ENCODE measurements at regions not wholly inside any gene's neighbourhood (a gene's known extent, or its start where the extent isn't known, plus 50 kb on each side); places are given as distances from the start of the nearest gene placed in this dataset.

DNA sequence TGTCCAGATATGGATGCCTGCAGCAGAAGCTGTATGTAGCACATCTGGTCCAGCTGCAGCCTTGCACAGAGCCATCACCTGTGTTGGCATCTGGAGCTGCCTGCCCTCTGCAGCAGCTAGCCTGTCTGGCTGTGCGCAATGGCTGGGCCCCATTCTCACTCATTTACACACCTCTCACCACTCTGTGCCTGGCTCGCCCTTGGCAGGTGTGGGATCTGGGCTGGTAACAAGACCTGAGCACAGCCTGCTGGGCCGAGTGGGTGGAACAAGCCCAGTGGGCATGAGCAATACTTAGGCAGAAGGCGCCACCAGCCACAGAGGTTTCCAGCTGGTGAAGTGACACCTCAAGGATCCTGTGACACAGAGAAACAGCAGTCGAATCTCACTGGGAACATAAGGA, 714.1 kb downstream of the NUP35 start (continued):
- TF ChIP-seq EZH2 (IDR thresholded peaks at IDR 0.05; ENCODE audit: low read depth, unreplicated experiment) (no peak), ZNF114 (CRISPR knock-in tag; IDR thresholded peaks at IDR 0.05) (no peak)

DNA sequence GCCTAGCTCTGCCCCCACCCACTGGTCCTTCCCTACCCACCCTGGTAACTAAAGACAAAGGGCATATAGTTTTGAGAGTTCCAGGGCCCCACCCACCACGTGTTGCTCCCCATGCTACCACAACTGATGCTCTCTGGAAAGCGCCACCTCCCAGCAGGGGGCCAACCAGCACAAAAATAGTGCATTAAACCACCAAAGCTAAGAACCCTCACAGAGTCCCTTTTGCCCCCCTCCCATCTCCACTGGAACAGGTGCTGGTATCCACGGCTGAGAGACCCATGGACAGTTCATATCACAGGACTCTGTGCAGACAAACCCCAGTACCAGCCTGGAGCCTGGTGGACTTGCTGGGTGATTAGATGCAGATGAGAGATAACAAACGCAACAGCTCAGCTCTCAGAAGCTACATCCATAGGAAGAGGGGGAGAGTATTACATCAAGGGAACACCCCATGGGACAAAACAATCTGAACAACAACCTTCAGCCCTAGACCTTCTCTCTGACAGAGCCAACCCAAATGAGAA, 715.9 kb downstream of the NUP35 start:
- DNase-seq (ENCODE audit: low spot score), result no peak
- Mint-ChIP-seq H3K4me3 (no peak overlapping the region), H3K4me1 (peaks cover 6% of the 10 kb centered on the region; the same call in 2 of the 3 replicates), H3K27me3 (ENCODE audit: insufficient read depth, low read depth, poor library complexity) (no peaks in the 10 kb centered on the region), H3K9me3 (no peaks in the 10 kb centered on the region; the same call in none of the 3 replicates), H3K27ac (no peak overlapping the region), H3K36me3 (ENCODE audit: low read depth) (no peaks in the 10 kb centered on the region)
- H4K20me1 ChIP-seq (replicated peaks; ENCODE audit: insufficient read depth), result no peaks in the 10 kb centered on the region
- no peaks in the 10 kb centered on the region for H3K36me3 ChIP-seq (ENCODE audit: insufficient read depth)
- H3K4me1 ChIP-seq (ENCODE audit: insufficient read depth), result no peaks in the 10 kb centered on the region
- H3K79me2 ChIP-seq (replicated peaks; ENCODE audit: insufficient read depth), result no peaks in the 10 kb centered on the region
- no peaks in the 10 kb centered on the region for H3F3A ChIP-seq (replicated peaks; ENCODE audit: low read depth)
- TF ChIP-seq STAT1 (IDR thresholded peaks at IDR 0.05; ENCODE audit: unreplicated experiment) (no peak), CTCF (conservative IDR thresholded peaks at IDR 0.05; ENCODE audit: low read depth in 2 of 2) (no peak), NANOG (IDR thresholded peaks at IDR 0.05; ENCODE audit: borderline replicate concordance) (no peak), EZH2phosphoT487 (IDR thresholded peaks at IDR 0.05; ENCODE audit: unreplicated experiment) (no peak), ZNF114 (CRISPR knock-in tag; IDR thresholded peaks at IDR 0.05) (no peak), CREB1 (CRISPR knock-in tag; IDR thresholded peaks at IDR 0.05; ENCODE audit: low read depth) (no peak), POLR2AphosphoS5 (IDR thresholded peaks at IDR 0.05; ENCODE audit: low read depth) (no peak), ZNF462 (CRISPR knock-in tag; IDR thresholded peaks at IDR 0.05) (no peak), EZH2 (IDR thresholded peaks at IDR 0.05; ENCODE audit: low read depth, unreplicated experiment) (no peak)
- TF ChIP-seq, protein P1, sequence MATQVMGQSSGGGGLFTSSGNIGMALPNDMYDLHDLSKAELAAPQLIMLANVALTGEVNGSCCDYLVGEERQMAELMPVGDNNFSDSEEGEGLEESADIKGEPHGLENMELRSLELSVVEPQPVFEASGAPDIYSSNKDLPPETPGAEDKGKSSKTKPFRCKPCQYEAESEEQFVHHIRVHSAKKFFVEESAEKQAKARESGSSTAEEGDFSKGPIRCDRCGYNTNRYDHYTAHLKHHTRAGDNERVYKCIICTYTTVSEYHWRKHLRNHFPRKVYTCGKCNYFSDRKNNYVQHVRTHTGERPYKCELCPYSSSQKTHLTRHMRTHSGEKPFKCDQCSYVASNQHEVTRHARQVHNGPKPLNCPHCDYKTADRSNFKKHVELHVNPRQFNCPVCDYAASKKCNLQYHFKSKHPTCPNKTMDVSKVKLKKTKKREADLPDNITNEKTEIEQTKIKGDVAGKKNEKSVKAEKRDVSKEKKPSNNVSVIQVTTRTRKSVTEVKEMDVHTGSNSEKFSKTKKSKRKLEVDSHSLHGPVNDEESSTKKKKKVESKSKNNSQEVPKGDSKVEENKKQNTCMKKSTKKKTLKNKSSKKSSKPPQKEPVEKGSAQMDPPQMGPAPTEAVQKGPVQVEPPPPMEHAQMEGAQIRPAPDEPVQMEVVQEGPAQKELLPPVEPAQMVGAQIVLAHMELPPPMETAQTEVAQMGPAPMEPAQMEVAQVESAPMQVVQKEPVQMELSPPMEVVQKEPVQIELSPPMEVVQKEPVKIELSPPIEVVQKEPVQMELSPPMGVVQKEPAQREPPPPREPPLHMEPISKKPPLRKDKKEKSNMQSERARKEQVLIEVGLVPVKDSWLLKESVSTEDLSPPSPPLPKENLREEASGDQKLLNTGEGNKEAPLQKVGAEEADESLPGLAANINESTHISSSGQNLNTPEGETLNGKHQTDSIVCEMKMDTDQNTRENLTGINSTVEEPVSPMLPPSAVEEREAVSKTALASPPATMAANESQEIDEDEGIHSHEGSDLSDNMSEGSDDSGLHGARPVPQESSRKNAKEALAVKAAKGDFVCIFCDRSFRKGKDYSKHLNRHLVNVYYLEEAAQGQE (IDR thresholded peaks at IDR 0.05; ENCODE audit: unreplicated experiment), result no peak
- TF ChIP-seq, protein P2, sequence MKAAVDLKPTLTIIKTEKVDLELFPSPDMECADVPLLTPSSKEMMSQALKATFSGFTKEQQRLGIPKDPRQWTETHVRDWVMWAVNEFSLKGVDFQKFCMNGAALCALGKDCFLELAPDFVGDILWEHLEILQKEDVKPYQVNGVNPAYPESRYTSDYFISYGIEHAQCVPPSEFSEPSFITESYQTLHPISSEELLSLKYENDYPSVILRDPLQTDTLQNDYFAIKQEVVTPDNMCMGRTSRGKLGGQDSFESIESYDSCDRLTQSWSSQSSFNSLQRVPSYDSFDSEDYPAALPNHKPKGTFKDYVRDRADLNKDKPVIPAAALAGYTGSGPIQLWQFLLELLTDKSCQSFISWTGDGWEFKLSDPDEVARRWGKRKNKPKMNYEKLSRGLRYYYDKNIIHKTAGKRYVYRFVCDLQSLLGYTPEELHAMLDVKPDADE (IDR thresholded peaks at IDR 0.05), result no peak
- no peak overlapping the region for H3K4me3 ChIP-seq
- no peak overlapping the region for H2AFZ ChIP-seq
- 0 out of 2 replicates have a peak, but pooled peaks cover 6% of the 10 kb centered on the region for H3K9me2 ChIP-seq (ENCODE audit: insufficient read depth)
- H3K27me3 ChIP-seq (ENCODE audit: insufficient read depth), result no peaks in the 10 kb centered on the region
- no peak for ATAC-seq
- H3K27ac ChIP-seq (ENCODE audit: low read depth), result no peak overlapping the region
- H3K4me2 ChIP-seq, result no peak overlapping the region

Data from GM23338 (cell line).